ENCODE measurements at regions not wholly inside any gene's neighbourhood (a gene's known extent, or its start where the extent isn't known, plus 50 kb on each side); places are given as distances from the start of the nearest gene placed in this dataset.

DNA sequence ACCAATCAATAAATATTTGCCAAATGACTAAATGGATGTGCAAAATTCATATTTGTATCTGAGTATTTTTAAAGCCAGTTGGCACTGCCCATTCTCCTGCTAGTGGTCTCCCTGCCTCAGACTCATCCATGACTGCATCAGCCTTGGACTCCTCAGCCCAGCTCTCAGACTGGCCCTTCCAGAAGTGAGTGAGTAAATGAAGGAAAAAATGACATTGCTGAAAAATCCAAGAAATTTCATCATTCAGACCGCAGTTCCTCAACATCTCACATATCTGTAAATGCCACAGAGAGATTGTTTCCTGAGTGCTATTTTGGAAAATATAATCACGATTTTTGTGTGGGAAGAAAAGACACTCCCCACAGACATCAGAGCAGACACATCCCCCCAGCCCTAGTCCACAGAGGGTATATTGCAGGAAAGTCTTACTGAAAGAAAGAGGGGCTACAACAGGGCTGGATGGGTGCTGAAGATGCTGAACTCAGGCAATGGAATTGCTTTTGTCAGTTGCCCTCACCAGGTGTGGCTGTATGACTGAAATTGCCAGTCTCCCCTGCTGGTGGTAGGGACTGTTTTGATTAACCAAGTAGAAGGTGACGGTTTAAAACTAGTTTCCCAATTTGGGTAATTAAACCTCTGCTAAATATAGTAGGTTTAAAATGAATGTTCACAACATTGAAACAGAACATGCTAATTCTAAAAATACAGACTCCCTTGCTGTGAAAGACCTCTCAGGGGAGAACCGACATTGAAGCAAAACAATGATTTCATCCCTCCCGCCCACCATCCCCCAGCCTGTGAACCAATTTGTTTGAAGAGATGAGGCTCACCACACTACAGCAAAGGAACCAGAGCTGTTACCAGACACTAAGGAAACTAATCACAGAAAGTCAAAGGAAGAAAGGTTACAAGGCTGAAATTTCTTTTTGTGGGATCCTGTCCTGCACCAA, 158.8 kb downstream of the DEPDC1B start:
- no CpG with 5 or more reads among the region's 5 CpGs for WGBS (ENCODE audit: insufficient coverage)
- no peaks in the 10 kb centered on the region for H3K79me2 ChIP-seq (ENCODE audit: control insufficient read depth, insufficient read depth, low read length)
- CTCF ChIA-PET = no interaction called here
- H3K27ac ChIP-seq (ENCODE audit: low read length in 2 of 2) = peak overlapping the region; percentile 73 to 82
- POLR2A ChIA-PET = interaction anchor here (0.7 kb wide), 1 partner anchor 1318 kb away, joined by 3 read pairs; no protein-coding TSS in a partner anchor
- intact Hi-C loops (cut with micrococcal nuclease) = loop anchor here (5.0 kb wide), 1 partner anchor 41 kb away; no protein-coding TSS in a partner anchor
- H3K4me1 Mint-ChIP-seq = peaks cover 58% of the 10 kb centered on the region
- peak; percentile 84 for DNase-seq
- peak; percentile 81 for ATAC-seq (ENCODE audit: low read depth)
- no peaks in the 10 kb centered on the region for H3K27me3 Mint-ChIP-seq
- H3K9me3 ChIP-seq (ENCODE audit: control extremely low read depth in 1 of 3, control insufficient read depth in 2 of 3, insufficient read depth in 1 of 3, low read length in 2 of 3) = no peaks in the 10 kb centered on the region
- no peak for TF ChIP-seq CTCF (IDR thresholded peaks at IDR 0.05)
- TF ChIP-seq EZH2 (IDR thresholded peaks at IDR 0.05; ENCODE audit: borderline replicate concordance, insufficient read depth, low read depth, low read length, poor library complexity, severe bottlenecking) = no peak
- H4K20me1 ChIP-seq (ENCODE audit: control insufficient read depth, insufficient read depth, low read length, poor library complexity, severe bottlenecking) = no peaks in the 10 kb centered on the region
- H3K4me2 ChIP-seq (replicated peaks; ENCODE audit: low read depth, low read length, poor library complexity, severe bottlenecking) = peak overlapping the region; percentile 62
- H3K27ac Mint-ChIP-seq = peak overlapping the region; percentile 70
- H3K9ac ChIP-seq (ENCODE audit: low read length) = peak overlapping the region; percentile 34
- no peaks in the 10 kb centered on the region for H3K27me3 ChIP-seq (replicated peaks in 1 of 4; ENCODE audit: control extremely low read depth in 1 of 4, control insufficient read depth in 3 of 4, insufficient read depth in 4 of 4, low read length in 3 of 4)
- H3K4me3 Mint-ChIP-seq = peak overlapping the region; percentile 64
- peak overlapping the region; percentile 35 for H2AFZ ChIP-seq (ENCODE audit: insufficient read depth, low read depth, low read length, poor library complexity, severe bottlenecking)
- peak overlapping the region in 3 of 5 experiments; percentile 11 to 21 (median 16) for H3K4me3 ChIP-seq (ENCODE audit: control extremely low read depth in 1 of 5, extremely low read depth in 1 of 5, insufficient read depth in 1 of 5, low read depth in 2 of 5, low read length in 4 of 5)
- no peaks in the 10 kb centered on the region for H3K9me3 Mint-ChIP-seq (ENCODE audit: insufficient read depth)
- H3K36me3 ChIP-seq (replicated peaks in 1 of 2; ENCODE audit: control extremely low read depth in 1 of 2, control insufficient read depth in 1 of 2, extremely low read depth in 1 of 2, insufficient read depth in 2 of 2, low read length in 1 of 2) = no peaks in the 10 kb centered on the region
- peaks cover 40 to 56% of the 10 kb centered on the region in 2 donors for H3K4me1 ChIP-seq (ENCODE audit: control insufficient read depth in 2 of 2, insufficient read depth in 2 of 2, low read length in 2 of 2)
